HUES64 (cell line): ENCODE measurements at regions not wholly inside any gene's neighbourhood (a gene's known extent, or its start where the extent isn't known, plus 50 kb on each side); places are given as distances from the start of the nearest gene placed in this dataset.

Experiments
- H3K27ac ChIP-seq: 2 replicates; pipeline ENCODE4 v1.7.0; 2013; ENCODE audit warnings: low read depth, low read length, inconsistent platforms
- H3K27me3 ChIP-seq: 2 replicates; pipeline ENCODE4 v1.6.1; 2013; ENCODE audit warnings: mild to moderate bottlenecking, low read length; ENCODE audit not compliant: insufficient read depth
- H3K36me3 ChIP-seq: 2 replicates; pipeline ENCODE4 v1.6.1; 2013; ENCODE audit warnings: mild to moderate bottlenecking, low read length; ENCODE audit not compliant: insufficient read depth
- H3K4me1 ChIP-seq: 2 replicates; pipeline ENCODE4 v1.6.1; 2013; ENCODE audit warnings: mild to moderate bottlenecking, low read length, moderate library complexity; ENCODE audit not compliant: insufficient read depth
- H3K4me3 ChIP-seq: 2 replicates; pipeline ENCODE4 v1.5.1; 2013; ENCODE audit warnings: mild to moderate bottlenecking, low read length, moderate library complexity
- H3K9ac ChIP-seq: 2 replicates; pipeline ENCODE4 v1.6.1; 2013; ENCODE audit warnings: mild to moderate bottlenecking, low read depth, low read length
- H3K9me3 ChIP-seq: 2 replicates; pipeline ENCODE4 v1.6.1; 2013; ENCODE audit warnings: low read depth, low read length; ENCODE audit not compliant: insufficient read depth
- WGBS: fragments of 150-250, 120-280 bp; methylation state at CpG from one replicate; pipeline ENCODE4 v1.1.7; 2013; ENCODE audit warnings: missing lambda C conversion rate; 5-methylcytosine and 5-hydroxymethylcytosine counted together

DNA sequence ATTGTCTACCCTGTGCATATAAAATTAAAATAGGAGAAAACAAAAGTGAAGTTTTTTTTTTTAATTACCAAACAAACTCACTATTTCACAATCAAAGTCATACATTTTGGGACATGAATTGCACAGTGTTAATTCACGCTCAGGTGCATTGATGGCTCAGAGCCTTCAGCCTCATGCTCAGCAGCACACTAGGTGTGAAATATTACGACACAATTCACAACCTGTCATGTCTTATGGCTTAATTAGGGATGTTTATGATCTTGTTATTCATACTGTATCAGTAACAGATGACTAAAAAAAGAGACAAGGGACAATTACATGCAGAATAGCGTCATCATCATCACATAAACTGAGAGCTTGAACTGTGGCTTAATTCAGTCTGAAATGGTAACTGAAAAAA is 2005.5 kb upstream of the PCDH20 start:
- peaks cover 6% of the 10 kb centered on the region; the same call in 1 of the 2 replicates for H3K9me3 ChIP-seq
- no peaks in the 10 kb centered on the region for H3K36me3 ChIP-seq
- H3K9ac ChIP-seq = no peak overlapping the region
- WGBS = 93% methylated on average over 2 of the region's 3 CpGs
- H3K27me3 ChIP-seq = no peaks in the 10 kb centered on the region
- no peak overlapping the region for H3K4me3 ChIP-seq
- no peak overlapping the region for H3K27ac ChIP-seq
- H3K4me1 ChIP-seq = 0 out of 2 replicates have a peak, but pooled peaks cover 3% of the 10 kb centered on the region

DNA sequence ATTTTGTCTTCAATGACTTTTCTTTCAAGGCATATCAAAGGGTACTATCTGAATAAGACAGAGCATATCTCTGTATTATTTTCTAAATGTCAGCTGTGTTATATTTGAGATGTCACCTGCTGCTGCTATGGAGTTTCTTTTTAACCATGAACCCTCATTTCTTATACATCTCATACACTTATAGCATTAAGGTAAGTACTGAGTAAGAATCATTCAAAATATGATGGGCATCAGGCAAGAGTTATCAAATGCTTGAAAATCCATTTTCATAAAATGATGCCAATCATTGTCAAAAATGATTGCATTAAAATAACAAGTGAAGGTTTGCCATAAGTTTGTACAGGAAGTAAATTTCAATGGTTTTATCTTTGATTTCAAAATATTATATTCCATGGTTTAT is 2005.0 kb upstream of the PCDH20 start:
- H3K36me3 ChIP-seq = no peaks in the 10 kb centered on the region
- H3K9me3 ChIP-seq = peaks cover 6% of the 10 kb centered on the region; the same call in 1 of the 2 replicates
- H3K4me1 ChIP-seq = 0 out of 2 replicates have a peak, but pooled peaks cover 3% of the 10 kb centered on the region
- no peak overlapping the region for H3K9ac ChIP-seq
- no peaks in the 10 kb centered on the region for H3K27me3 ChIP-seq
- no peak overlapping the region for H3K4me3 ChIP-seq
- H3K27ac ChIP-seq = no peak overlapping the region

DNA sequence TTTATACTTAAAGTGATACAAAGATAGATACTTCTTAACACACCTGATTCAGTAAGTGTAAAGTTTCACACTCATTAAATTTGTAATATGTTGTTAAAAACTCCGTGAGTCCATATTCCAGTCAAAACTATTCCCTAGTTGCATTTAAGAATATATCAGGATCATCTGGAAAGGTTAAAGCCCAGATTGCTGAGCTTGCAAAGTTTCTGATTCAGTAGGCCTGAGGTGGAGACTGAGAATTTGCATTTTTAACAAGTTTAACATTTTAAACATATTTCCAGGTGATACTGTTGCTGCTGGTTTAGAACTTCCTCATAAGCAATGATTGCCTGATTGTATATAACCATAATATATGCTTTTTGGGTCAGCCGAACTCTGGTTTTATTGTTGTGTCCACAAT is 1998.6 kb upstream of the PCDH20 start:
- 100% methylated on average over 1 of the region's 2 CpGs for WGBS
- Histone ChIP-seq H3K4me1 (0 out of 2 replicates have a peak, but pooled peaks cover 1% of the 10 kb centered on the region), H3K4me3 (no peak overlapping the region), H3K27me3 (no peaks in the 10 kb centered on the region), H3K36me3 (no peaks in the 10 kb centered on the region), H3K9me3 (no peaks in the 10 kb centered on the region), H3K27ac (no peak overlapping the region), H3K9ac (no peak overlapping the region)

DNA sequence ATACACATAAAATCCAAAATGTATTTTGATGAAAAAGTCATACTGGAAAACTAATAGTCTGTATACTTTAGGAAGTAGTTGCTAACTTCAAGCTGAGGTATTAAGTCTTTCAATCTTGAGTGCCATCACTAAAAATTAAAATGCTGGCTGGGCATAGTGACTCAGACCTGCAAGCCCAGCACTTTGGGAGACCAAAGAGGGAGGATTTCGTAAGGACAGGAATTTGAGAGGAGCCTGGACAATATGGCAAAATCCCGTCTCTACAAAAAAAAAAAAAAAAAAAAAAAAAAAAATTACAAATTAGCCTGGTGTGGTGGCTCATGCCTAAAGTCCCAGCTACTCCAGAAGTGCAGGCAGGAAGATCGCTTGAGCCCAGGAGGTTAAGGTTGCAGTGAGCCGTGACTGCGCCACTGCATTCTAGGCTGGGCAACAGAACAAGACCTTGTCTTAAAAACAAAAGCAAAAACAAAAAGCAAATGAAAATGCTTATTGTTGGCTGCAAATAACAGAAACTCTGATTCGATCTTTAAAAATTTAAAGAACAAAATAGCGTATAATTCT is 1994.2 kb upstream of the PCDH20 start:
- 88% methylated on average over 4 of the region's 7 CpGs for WGBS
- H3K9me3 ChIP-seq = 0 out of 2 replicates have a peak, but pooled peaks cover 4% of the 10 kb centered on the region
- H3K4me3 ChIP-seq = no peak overlapping the region
- H3K36me3 ChIP-seq = no peaks in the 10 kb centered on the region
- H3K4me1 ChIP-seq = peaks cover 13% of the 10 kb centered on the region
- H3K27ac ChIP-seq = no peak overlapping the region
- no peak overlapping the region for H3K9ac ChIP-seq
- no peaks in the 10 kb centered on the region for H3K27me3 ChIP-seq

DNA sequence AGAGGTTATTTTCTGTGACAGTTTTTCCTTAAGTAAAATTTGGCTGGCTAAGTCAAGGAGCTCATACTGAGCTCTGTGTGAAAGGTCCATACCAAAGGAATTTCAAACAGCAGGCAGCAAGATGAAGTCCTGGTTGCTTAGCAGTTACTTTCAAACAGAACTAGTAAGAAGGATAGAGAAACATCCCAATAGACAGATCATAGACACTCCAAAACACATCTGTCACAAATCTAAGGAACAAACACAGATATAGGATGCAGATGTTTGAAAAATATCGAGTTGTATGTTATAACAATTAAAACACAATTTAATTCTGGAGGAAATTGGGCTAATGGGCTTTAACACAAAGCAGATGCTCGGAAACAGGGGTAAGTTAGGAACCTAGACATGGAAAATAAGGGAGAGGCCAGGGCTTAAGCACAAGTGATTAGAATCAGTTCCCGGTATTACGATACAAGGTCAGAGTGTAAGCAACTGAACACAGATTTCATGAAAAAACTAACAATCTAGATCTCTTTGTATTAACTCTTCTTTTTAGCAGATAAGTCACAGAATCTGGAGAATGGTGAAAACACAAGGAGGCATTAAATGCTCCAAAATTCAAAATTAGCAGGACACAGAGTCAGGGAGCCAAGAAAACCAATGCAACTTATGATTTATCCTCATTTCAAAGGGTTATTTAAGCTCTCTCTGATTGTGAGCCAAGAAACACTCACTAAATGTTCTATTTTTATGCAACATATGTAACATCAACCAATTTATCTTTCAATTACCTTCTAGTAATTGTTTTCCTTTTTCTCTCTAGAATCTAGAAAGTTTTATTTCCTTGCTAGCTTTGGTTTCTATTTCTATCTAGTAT is 1992.9 kb upstream of the PCDH20 start:
- Histone ChIP-seq H3K27ac (peak overlapping the region; percentile 43; the same call in 1 of the 2 replicates), H3K36me3 (no peaks in the 10 kb centered on the region), H3K9ac (no peak overlapping the region), H3K9me3 (0 out of 2 replicates have a peak, but pooled peaks cover 4% of the 10 kb centered on the region), H3K4me3 (no peak overlapping the region), H3K4me1 (peaks cover 13% of the 10 kb centered on the region), H3K27me3 (no peaks in the 10 kb centered on the region)
- WGBS = 75% methylated on average over 3 of the region's 4 CpGs

DNA sequence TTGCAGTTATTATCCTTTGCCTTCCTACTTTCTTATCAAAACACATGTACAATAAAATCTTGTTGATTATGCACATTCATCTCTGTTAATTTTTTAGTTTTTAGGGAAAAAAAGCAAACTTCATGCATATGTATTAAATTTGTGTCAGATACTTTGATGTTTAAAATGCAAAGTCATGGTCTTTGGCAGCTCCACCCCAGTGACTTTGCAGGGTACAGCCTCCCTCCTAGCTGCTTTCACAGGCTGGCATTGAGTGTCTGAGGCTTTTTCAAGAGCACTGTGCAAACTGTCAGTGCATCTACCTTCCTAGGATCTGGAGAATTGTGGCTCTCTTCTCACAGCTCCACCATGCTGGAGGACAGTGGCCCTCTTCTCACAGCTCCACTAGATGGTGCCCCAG is 1988.1 kb upstream of the PCDH20 start:
- H3K27ac ChIP-seq = no peak overlapping the region
- H3K4me3 ChIP-seq = no peak overlapping the region
- H3K27me3 ChIP-seq = no peaks in the 10 kb centered on the region
- H3K36me3 ChIP-seq = no peaks in the 10 kb centered on the region
- H3K4me1 ChIP-seq = peaks cover 11% of the 10 kb centered on the region
- H3K9ac ChIP-seq = no peak overlapping the region
- H3K9me3 ChIP-seq = 0 out of 2 replicates have a peak, but pooled peaks cover 4% of the 10 kb centered on the region

DNA sequence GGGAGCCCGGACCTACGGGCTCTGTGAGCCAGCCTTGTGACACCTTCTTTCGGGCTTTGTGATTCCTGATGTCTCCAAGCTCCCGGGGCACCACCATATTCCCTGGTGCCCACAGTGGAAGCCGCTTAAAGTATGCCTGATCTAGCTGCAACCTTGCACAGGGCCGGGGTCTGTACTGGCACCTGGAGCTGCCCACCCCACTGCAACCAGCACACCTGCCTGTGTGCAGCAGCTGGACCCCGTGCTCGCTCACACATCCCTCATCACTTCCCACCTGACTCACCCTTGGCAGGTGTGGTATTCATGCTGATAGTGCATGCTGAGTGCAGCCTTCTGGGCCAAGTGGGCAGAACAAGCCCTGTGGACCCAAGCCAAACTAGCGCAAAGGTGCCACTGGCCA is 1981.1 kb upstream of the PCDH20 start:
- Histone ChIP-seq H3K4me3 (no peak overlapping the region), H3K36me3 (no peaks in the 10 kb centered on the region), H3K9me3 (no peaks in the 10 kb centered on the region), H3K27me3 (no peaks in the 10 kb centered on the region), H3K27ac (no peak overlapping the region), H3K4me1 (no peaks in the 10 kb centered on the region), H3K9ac (no peak overlapping the region)
- 83% methylated on average over 9 of the region's 9 CpGs for WGBS

DNA sequence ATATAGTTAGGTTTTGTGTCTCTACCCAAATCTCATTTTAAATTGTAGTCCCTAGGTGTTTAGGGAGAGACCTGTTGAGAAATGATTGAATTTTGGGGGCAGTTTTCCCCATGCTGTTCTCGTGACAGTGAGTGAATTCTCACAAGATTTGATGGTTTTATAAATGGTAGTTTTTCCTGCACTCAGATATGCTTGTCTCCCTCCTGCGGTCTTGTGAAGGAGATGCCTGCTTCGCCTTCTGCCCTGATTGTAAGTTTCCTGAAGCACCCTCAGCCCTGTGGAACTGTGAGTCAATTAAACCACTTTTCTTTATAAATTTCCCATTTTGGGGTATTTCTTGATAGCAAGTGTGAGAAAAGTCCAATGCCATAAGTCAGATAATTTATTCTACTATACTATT is 1977.5 kb upstream of the PCDH20 start:
- H3K36me3 ChIP-seq = no peaks in the 10 kb centered on the region
- no peaks in the 10 kb centered on the region for H3K27me3 ChIP-seq
- no peak overlapping the region for H3K27ac ChIP-seq
- no peak overlapping the region for H3K4me3 ChIP-seq
- WGBS = 84% methylated on average over 3 of the region's 3 CpGs
- H3K9me3 ChIP-seq = no peaks in the 10 kb centered on the region
- H3K9ac ChIP-seq = no peak overlapping the region
- H3K4me1 ChIP-seq = no peaks in the 10 kb centered on the region

DNA sequence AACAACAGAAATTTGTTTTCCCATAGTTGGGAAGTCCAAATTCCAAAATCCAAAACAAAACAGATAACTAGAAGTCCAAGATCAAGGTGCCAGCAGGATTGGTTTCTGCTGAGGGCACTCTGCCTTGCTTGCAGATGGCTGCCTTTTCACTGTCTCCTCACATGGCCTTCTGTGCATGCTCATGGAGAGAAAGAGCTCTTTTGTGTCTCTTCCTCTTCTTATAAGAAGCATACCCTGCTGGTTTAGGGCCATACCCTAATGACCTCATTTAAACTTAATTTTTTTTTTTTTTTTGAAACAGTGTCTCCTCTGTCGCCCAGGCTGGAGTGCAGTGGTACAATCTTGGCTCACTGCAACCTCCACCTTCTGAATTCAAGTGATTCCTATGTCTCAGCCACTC is 1974.1 kb upstream of the PCDH20 start:
- no peak overlapping the region for H3K4me3 ChIP-seq
- no peaks in the 10 kb centered on the region for H3K9me3 ChIP-seq
- H3K27ac ChIP-seq = no peak overlapping the region
- no peak overlapping the region for H3K9ac ChIP-seq
- 100% methylated on average over 1 of the region's 1 CpG for WGBS
- H3K4me1 ChIP-seq = no peaks in the 10 kb centered on the region
- H3K27me3 ChIP-seq = no peaks in the 10 kb centered on the region
- no peaks in the 10 kb centered on the region for H3K36me3 ChIP-seq

DNA sequence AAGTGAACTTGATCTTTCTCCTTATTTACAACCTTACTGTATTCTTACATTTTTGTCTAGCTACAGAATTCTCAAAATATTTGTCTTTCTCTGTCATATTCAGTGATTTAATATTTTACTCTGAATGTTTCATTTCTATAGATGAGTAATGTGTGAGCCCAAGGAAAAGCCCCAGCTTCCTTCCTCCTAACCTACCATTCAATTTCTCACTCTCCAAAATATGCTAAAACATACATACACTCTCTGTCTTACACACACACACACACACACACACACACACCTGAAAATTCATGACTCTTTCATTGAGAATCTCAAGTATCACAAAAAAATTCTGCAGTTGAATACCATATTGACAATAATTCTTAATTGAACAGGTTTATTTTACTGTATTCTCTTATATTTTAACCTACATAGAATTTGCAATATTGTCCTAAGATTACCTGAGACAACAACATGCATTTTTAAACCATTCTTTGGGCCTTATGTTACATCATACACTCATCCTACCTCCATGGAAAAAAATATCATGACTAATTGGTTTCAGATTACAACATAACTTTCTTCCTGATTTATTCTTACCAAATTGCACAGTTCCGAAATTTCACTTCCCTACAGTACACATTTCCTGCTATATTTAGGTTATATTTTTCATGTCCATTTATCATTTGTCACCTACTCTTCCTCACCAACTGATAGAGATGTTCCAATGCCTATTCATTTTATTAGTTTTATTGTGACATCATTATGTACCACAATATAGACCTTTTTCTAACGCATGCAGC is 1965.6 kb upstream of the PCDH20 start:
- Histone ChIP-seq H3K4me3 (no peak overlapping the region), H3K36me3 (no peaks in the 10 kb centered on the region), H3K27me3 (no peaks in the 10 kb centered on the region), H3K4me1 (no peaks in the 10 kb centered on the region), H3K27ac (no peak overlapping the region), H3K9me3 (0 out of 2 replicates have a peak, but pooled peaks cover 6% of the 10 kb centered on the region), H3K9ac (no peak overlapping the region)
- WGBS = 94% methylated on average over 2 of the region's 2 CpGs

DNA sequence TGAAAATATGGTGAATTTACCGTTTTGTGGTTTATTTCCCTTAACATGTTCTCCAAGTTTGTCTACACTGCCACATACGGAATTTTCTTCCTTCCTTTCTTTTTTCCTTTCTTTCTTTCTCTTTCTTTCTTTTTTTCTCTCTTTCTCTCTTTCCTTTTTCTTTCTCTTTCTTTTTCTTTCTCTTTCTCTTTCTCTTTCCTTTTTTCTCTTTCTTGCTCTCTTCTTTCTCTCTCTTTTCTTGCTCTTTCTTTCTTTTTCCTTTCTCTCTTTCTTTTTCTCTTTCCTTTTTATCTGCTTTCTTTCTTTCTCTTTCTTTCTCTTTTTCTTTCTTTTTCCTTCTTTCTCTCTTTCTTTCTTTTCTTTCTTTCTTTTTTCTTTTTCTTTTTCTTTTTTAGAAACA is 1962.3 kb upstream of the PCDH20 start:
- H3K4me3 ChIP-seq = no peak overlapping the region
- H3K9ac ChIP-seq = no peak overlapping the region
- H3K27me3 ChIP-seq = no peaks in the 10 kb centered on the region
- H3K9me3 ChIP-seq = 0 out of 2 replicates have a peak, but pooled peaks cover 6% of the 10 kb centered on the region
- no peaks in the 10 kb centered on the region for H3K4me1 ChIP-seq
- no peaks in the 10 kb centered on the region for H3K36me3 ChIP-seq
- H3K27ac ChIP-seq = no peak overlapping the region
- 93% methylated on average over 2 of the region's 2 CpGs for WGBS
